SK-N-SH treated with all-trans-retinoic acid at 6 μM for 48 hours (cell line): ENCODE measurements at regions not wholly inside any gene's neighbourhood (a gene's known extent, or its start where the extent isn't known, plus 50 kb on each side); places are given as distances from the start of the nearest gene placed in this dataset.

Experiments used
- ARNTL ChIP-seq: fragments of 450-650 bp; formaldehyde crosslinking; IDR thresholded peaks from 2 replicates; pipeline ENCODE4 v1.5.0; 2020; ENCODE audit warnings: low read depth, mild to moderate bottlenecking, moderate library complexity, borderline replicate concordance
- CSDC2 ChIP-seq: fragments of 250-450 bp; sonication (Bioruptor Pico); IDR thresholded peaks from 2 replicates; pipeline ENCODE4 v1.5.0; 2020; ENCODE audit warnings: mild to moderate bottlenecking, moderate library complexity
- ESRRG ChIP-seq: fragments of 250-450 bp; sonication (Bioruptor Pico); IDR thresholded peaks from 2 replicates; pipeline ENCODE4 v1.6.1; 2021; ENCODE audit warnings: mild to moderate bottlenecking
- RARB ChIP-seq: fragments of 250-450 bp; sonication (Bioruptor Pico); IDR thresholded peaks from 2 replicates; pipeline ENCODE4 v1.8.0; 2021; ENCODE audit warnings: mild to moderate bottlenecking, moderate library complexity
- SNAI2 ChIP-seq: fragments of 250-450 bp; sonication (Bioruptor Pico); IDR thresholded peaks from 2 replicates; pipeline ENCODE4 v1.5.0; 2020; ENCODE audit warnings: mild to moderate bottlenecking, moderate library complexity
- ZFP3 ChIP-seq: fragments of 250-450 bp; sonication (Bioruptor Pico); IDR thresholded peaks from 2 replicates; pipeline ENCODE4 v1.5.0; 2020; ENCODE audit warnings: mild to moderate bottlenecking, moderate library complexity
- ZFP30 ChIP-seq: fragments of 450-650 bp; formaldehyde crosslinking; IDR thresholded peaks from 2 replicates; pipeline ENCODE4 v1.5.0; 2022; ENCODE audit warnings: mild to moderate bottlenecking, moderate library complexity
- ZNF565 ChIP-seq: fragments of 450-650 bp; formaldehyde crosslinking; conservative IDR thresholded peaks from 2 replicates; pipeline ENCODE4 v1.5.0; 2020; ENCODE audit warnings: low read depth, mild to moderate bottlenecking, moderate library complexity
- ZNF8 ChIP-seq: fragments of 450-650 bp; formaldehyde crosslinking; IDR thresholded peaks from 2 replicates; pipeline ENCODE4 v1.5.0; 2020; ENCODE audit warnings: mild to moderate bottlenecking, moderate library complexity
- TF ChIP-seq, protein P1 (sequence below): fragments of 250-450 bp; sonication (Bioruptor Pico); IDR thresholded peaks from 2 replicates; pipeline ENCODE4 v1.8.0; 2020; ENCODE audit warnings: mild to moderate bottlenecking, moderate library complexity, borderline replicate concordance
- TF ChIP-seq, protein P2 (sequence below): fragments of 250-450 bp; sonication (Bioruptor Pico); IDR thresholded peaks from 2 replicates; pipeline ENCODE4 v1.5.0; 2020; ENCODE audit warnings: mild to moderate bottlenecking, moderate library complexity
- TF ChIP-seq, protein P3 (sequence below): fragments of 250-450 bp; sonication (Bioruptor Pico); IDR thresholded peaks from 2 replicates; pipeline ENCODE4 v1.8.0; 2021; ENCODE audit warnings: low read depth, mild to moderate bottlenecking, moderate library complexity, borderline replicate concordance
- TF ChIP-seq, protein P4 (sequence below): fragments of 250-450 bp; sonication (Bioruptor Pico); IDR thresholded peaks from 2 replicates; pipeline ENCODE4 v1.5.1; 2020; ENCODE audit warnings: low read depth, mild to moderate bottlenecking, moderate library complexity

DNA sequence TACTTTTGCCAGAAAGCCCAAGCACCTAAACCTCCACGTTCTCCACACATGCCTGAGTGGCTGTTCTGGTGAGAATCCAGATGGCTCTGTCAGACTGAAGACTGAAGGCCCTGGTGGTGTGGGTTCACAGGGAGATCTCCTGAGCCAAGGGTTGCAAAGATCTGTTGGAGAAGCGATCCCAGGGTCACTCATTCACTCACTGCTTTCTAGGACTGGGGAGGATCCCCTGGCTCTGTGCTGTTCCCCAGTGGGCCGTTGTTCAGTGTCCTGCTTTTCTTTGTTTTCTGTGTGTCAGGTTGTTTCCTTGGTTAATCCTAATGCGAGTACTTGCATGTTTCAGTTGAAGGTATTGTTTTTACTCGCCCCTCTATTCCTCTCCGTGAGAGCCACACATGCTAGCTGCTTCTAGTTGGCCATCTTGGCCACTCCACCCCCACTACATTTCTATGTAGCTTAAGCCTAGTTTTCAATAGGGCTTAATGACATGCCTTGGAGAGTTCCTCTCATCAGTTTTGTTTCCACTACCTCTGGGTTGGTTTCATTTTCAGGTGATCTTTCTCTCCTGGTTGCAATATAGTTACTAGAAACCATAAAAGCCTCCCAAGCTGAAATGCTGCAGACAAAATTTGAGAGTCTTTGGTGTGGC, 144.5 kb upstream of the SLC38A2 start:
- TF ChIP-seq ZNF565 (CRISPR knock-in tag) (no peak), RARB (no peak), CSDC2 (CRISPR knock-in tag) (no peak), ZFP30 (CRISPR knock-in tag) (no peak), ZNF8 (no peak), ZFP3 (no peak), ARNTL (CRISPR knock-in tag) (no peak), ESRRG (CRISPR knock-in tag) (no peak), SNAI2 (no peak)
- TF ChIP-seq, protein P1, sequence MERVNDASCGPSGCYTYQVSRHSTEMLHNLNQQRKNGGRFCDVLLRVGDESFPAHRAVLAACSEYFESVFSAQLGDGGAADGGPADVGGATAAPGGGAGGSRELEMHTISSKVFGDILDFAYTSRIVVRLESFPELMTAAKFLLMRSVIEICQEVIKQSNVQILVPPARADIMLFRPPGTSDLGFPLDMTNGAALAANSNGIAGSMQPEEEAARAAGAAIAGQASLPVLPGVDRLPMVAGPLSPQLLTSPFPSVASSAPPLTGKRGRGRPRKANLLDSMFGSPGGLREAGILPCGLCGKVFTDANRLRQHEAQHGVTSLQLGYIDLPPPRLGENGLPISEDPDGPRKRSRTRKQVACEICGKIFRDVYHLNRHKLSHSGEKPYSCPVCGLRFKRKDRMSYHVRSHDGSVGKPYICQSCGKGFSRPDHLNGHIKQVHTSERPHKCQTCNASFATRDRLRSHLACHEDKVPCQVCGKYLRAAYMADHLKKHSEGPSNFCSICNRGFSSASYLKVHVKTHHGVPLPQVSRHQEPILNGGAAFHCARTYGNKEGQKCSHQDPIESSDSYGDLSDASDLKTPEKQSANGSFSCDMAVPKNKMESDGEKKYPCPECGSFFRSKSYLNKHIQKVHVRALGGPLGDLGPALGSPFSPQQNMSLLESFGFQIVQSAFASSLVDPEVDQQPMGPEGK (CRISPR knock-in tag): no peak
- TF ChIP-seq, protein P2, sequence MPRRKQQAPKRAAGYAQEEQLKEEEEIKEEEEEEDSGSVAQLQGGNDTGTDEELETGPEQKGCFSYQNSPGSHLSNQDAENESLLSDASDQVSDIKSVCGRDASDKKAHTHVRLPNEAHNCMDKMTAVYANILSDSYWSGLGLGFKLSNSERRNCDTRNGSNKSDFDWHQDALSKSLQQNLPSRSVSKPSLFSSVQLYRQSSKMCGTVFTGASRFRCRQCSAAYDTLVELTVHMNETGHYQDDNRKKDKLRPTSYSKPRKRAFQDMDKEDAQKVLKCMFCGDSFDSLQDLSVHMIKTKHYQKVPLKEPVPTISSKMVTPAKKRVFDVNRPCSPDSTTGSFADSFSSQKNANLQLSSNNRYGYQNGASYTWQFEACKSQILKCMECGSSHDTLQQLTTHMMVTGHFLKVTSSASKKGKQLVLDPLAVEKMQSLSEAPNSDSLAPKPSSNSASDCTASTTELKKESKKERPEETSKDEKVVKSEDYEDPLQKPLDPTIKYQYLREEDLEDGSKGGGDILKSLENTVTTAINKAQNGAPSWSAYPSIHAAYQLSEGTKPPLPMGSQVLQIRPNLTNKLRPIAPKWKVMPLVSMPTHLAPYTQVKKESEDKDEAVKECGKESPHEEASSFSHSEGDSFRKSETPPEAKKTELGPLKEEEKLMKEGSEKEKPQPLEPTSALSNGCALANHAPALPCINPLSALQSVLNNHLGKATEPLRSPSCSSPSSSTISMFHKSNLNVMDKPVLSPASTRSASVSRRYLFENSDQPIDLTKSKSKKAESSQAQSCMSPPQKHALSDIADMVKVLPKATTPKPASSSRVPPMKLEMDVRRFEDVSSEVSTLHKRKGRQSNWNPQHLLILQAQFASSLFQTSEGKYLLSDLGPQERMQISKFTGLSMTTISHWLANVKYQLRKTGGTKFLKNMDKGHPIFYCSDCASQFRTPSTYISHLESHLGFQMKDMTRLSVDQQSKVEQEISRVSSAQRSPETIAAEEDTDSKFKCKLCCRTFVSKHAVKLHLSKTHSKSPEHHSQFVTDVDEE (CRISPR knock-in tag): no peak
- TF ChIP-seq, protein P3, sequence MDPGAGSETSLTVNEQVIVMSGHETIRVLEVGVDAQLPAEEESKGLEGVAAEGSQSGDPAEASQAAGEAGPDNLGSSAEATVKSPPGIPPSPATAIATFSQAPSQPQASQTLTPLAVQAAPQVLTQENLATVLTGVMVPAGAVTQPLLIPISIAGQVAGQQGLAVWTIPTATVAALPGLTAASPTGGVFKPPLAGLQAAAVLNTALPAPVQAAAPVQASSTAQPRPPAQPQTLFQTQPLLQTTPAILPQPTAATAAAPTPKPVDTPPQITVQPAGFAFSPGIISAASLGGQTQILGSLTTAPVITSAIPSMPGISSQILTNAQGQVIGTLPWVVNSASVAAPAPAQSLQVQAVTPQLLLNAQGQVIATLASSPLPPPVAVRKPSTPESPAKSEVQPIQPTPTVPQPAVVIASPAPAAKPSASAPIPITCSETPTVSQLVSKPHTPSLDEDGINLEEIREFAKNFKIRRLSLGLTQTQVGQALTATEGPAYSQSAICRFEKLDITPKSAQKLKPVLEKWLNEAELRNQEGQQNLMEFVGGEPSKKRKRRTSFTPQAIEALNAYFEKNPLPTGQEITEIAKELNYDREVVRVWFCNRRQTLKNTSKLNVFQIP (CRISPR knock-in tag): no peak
- TF ChIP-seq, protein P4, sequence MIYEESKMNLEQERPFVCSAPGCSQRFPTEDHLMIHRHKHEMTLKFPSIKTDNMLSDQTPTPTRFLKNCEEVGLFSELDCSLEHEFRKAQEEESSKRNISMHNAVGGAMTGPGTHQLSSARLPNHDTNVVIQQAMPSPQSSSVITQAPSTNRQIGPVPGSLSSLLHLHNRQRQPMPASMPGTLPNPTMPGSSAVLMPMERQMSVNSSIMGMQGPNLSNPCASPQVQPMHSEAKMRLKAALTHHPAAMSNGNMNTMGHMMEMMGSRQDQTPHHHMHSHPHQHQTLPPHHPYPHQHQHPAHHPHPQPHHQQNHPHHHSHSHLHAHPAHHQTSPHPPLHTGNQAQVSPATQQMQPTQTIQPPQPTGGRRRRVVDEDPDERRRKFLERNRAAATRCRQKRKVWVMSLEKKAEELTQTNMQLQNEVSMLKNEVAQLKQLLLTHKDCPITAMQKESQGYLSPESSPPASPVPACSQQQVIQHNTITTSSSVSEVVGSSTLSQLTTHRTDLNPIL (CRISPR knock-in tag): no peak
